Mucosa of descending colon (tissue), 3 donors: ENCODE measurements at regions not wholly inside any gene's neighbourhood (a gene's known extent, or its start where the extent isn't known, plus 50 kb on each side); places are given as distances from the start of the nearest gene placed in this dataset.

Experiments
- ATAC-seq: fragments of 200-7000 bp; cut with Tn5 transposase; one replicate; pipeline ENCODE4 v1.9.1; 2020; ENCODE audit warnings: mild to moderate bottlenecking, moderate library complexity
- DNase-seq, 3 donors: peaks; one replicate each; pipeline ENCODE4 v3.0.0-alpha.2; 2020
- H3K36me3 ChIP-seq: fragments of 200-600 bp; one replicate; pipeline ENCODE4 v1.8.0; 2021; ENCODE audit warnings: low read depth, mild to moderate bottlenecking
- H3K4me1 ChIP-seq: fragments of 200-600 bp; one replicate; pipeline ENCODE4 v1.8.0; 2021; ENCODE audit warnings: low read depth, mild to moderate bottlenecking
- H3K4me3 ChIP-seq: fragments of 200-600 bp; one replicate; pipeline ENCODE4 v1.8.0; 2021; ENCODE audit warnings: mild to moderate bottlenecking
- H3K9me3 ChIP-seq: fragments of 200-600 bp; one replicate; pipeline ENCODE4 v1.8.0; 2021; ENCODE audit warnings: mild to moderate bottlenecking
- intact Hi-C, 2 donors: fragments of 100-400 bp; cut with DNase I in 1 of 2; cut with micrococcal nuclease in 1 of 2; formaldehyde crosslinking; loops; one replicate each; pipeline versions ENCODE4 v1.11.0 to v1.11.1; 2022; cut with DNase I, micrococcal nuclease
- TF ChIP-seq, protein P1 (sequence below): fragments of 200-600 bp; IDR thresholded peaks from one replicate; pipeline ENCODE4 v1.8.0; 2022; ENCODE audit warnings: antibody characterized with exemption, mild to moderate bottlenecking
- donor health status: DM: no; HTN: no; CAD: no; lungs with moderate emphysema.
- donor health status: DM: no; HTN: no; CAD: no.
- donor health status: DM: no; HTN: yes; CAD: no.

DNA sequence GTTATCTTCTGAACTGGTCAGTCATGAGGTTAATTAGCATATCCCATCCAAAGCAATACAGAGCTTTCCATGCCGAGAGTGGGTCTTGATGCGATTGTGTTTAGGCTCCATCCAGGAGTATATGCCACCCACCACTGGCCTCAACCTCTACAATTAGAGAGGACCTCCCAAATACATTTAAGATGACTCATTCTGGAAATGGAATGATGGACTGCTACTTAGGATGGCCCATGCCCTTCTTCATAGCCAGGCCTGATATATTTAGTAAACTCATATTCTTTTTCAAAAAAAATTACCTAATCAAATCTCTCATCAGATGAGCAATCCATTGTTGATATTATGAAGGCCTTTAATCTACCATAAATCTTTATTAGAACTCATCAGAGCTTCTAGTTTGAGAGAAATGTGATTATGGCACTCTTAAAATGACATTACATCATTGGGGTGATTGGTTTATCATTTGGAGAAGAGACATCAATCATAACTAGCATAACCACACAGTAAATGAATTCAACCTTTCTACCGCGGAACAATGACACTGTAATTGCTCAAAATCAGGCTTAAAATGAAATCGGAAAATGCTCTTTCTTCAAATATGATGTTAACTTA is 414.2 kb upstream of the WWC1 start:
- no peaks in the 10 kb centered on the region for H3K9me3 ChIP-seq
- TF ChIP-seq, protein P1, sequence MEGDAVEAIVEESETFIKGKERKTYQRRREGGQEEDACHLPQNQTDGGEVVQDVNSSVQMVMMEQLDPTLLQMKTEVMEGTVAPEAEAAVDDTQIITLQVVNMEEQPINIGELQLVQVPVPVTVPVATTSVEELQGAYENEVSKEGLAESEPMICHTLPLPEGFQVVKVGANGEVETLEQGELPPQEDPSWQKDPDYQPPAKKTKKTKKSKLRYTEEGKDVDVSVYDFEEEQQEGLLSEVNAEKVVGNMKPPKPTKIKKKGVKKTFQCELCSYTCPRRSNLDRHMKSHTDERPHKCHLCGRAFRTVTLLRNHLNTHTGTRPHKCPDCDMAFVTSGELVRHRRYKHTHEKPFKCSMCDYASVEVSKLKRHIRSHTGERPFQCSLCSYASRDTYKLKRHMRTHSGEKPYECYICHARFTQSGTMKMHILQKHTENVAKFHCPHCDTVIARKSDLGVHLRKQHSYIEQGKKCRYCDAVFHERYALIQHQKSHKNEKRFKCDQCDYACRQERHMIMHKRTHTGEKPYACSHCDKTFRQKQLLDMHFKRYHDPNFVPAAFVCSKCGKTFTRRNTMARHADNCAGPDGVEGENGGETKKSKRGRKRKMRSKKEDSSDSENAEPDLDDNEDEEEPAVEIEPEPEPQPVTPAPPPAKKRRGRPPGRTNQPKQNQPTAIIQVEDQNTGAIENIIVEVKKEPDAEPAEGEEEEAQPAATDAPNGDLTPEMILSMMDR = no peak
- no peaks in the 10 kb centered on the region for H3K36me3 ChIP-seq
- no peak for ATAC-seq
- intact Hi-C loops = no loop called here
- H3K4me1 ChIP-seq = no peaks in the 10 kb centered on the region
- H3K4me3 ChIP-seq = no peak overlapping the region
- no peak for DNase-seq

GRCh38 chr5:167877924-167878323 is 413.5 kb upstream of the WWC1 start:
- TF ChIP-seq, protein P1 = no peak
- no peaks in the 10 kb centered on the region for H3K9me3 ChIP-seq
- H3K4me1 ChIP-seq = no peaks in the 10 kb centered on the region
- no peak for ATAC-seq
- intact Hi-C loops = no loop called here
- no peaks in the 10 kb centered on the region for H3K36me3 ChIP-seq
- H3K4me3 ChIP-seq = no peak overlapping the region
- DNase-seq = no peak

GRCh38 chr5:167880420-167880819 is 411.0 kb upstream of the WWC1 start:
- intact Hi-C loops = no loop called here
- Histone ChIP-seq H3K9me3 (no peaks in the 10 kb centered on the region), H3K36me3 (no peaks in the 10 kb centered on the region), H3K4me3 (no peak overlapping the region), H3K4me1 (no peaks in the 10 kb centered on the region)
- TF ChIP-seq, protein P1 = no peak
- no peak for DNase-seq
- ATAC-seq = no peak

DNA sequence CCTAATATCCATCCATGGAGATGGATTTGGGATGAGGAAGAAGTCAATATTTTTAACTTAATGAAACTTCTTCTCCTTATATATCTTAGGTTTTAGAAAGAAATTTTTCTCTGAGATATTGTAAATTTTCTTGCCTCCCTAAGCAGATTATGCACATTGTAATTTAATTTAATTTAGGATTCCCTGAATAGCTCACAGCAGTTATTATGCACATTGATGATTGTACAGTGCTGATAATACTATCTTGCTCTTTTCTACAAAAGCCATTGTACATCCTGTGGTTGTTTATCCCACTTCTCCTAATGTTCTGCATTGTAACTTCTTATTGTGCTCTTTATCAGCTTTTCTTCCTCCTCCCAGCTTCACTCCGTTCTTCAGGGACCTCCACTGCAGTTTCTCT is 410.4 kb upstream of the WWC1 start:
- ATAC-seq (no peak), DNase-seq (no peak)
- Histone ChIP-seq H3K4me1 (no peaks in the 10 kb centered on the region), H3K9me3 (no peaks in the 10 kb centered on the region), H3K36me3 (no peaks in the 10 kb centered on the region), H3K4me3 (no peak overlapping the region)
- intact Hi-C loops = no loop called here
- TF ChIP-seq, protein P1 = no peak

GRCh38 chr5:167886196-167886595 is 405.2 kb upstream of the WWC1 start:
- no peak for ATAC-seq
- Histone ChIP-seq H3K36me3 (no peaks in the 10 kb centered on the region), H3K4me1 (no peaks in the 10 kb centered on the region), H3K4me3 (no peak overlapping the region), H3K9me3 (no peaks in the 10 kb centered on the region)
- DNase-seq = no peak
- intact Hi-C loops = no loop called here
- TF ChIP-seq, protein P1 = no peak

DNA sequence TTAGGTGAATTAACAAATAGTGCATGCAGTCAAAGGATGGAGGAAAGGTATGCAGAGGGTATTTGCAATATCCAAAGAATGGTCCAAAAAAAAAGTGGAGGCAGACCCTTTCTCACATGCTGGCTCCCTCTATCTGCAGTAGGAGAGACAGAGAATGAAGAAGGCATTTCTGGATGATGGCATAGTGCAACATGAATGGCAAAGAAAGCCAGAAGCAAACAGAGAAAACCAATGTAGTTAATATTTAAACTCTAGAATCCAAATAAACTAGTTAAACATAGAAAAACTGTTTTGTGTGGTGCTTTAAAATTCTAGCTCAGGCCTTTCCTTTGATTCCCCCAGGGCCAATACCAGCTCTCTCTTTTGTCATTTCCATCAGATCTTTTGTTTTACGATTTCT is 403.1 kb upstream of the WWC1 start:
- ATAC-seq (no peak), DNase-seq (no peak)
- TF ChIP-seq, protein P1 = no peak
- intact Hi-C loops = no loop called here
- Histone ChIP-seq H3K9me3 (no peaks in the 10 kb centered on the region), H3K4me1 (no peaks in the 10 kb centered on the region), H3K36me3 (no peaks in the 10 kb centered on the region), H3K4me3 (no peak overlapping the region)
